Uterus (tissue), 3 donors: ENCODE measurements at regions not wholly inside any gene's neighbourhood (a gene's known extent, or its start where the extent isn't known, plus 50 kb on each side); places are given as distances from the start of the nearest gene placed in this dataset.
"Not testable (repeated sequence)": the region's sequence is repeated elsewhere in the genome, so short reads cannot be mapped to it uniquely, and the experiment has no call there.

Experiments used
- DNase-seq, 2 donors: peaks; one replicate each; pipeline ENCODE4 v3.0.0-alpha.2; 2019 to 2020
- H3K27ac ChIP-seq, 2 donors: fragments of 200-600 bp; sonication (generic); 1 replicate in 1 of 2; 2 replicates in 1 of 2; pipeline ENCODE4 v1.5.1; 2016 to 2018
- H3K27me3 ChIP-seq, 2 donors: fragments of 200-600 bp; sonication (generic); one replicate each; pipeline ENCODE4 v1.5.1; 2018 to 2019; ENCODE audit warnings: control low read depth in 1 of 2
- H3K36me3 ChIP-seq, 2 donors: fragments of 200-600 bp; sonication (generic); one replicate each; pipeline ENCODE4 v1.5.1; 2019; ENCODE audit warnings: control low read depth in 1 of 2
- H3K4me1 ChIP-seq, 2 donors: fragments of 200-600 bp; sonication (generic); one replicate each; pipeline ENCODE4 v1.5.1; 2018 to 2019; ENCODE audit warnings: control low read depth in 1 of 2
- H3K4me3 ChIP-seq, 2 donors: fragments of 200-600 bp; sonication (generic); 1 replicate in 1 of 2; 2 replicates in 1 of 2; pipeline ENCODE4 v1.5.1; 2018 to 2019; ENCODE audit warnings: mild to moderate bottlenecking in 1 of 2
- H3K9me3 ChIP-seq, 2 donors: fragments of 200-600 bp; sonication (generic); one replicate each; pipeline ENCODE4 v1.5.1; 2019; ENCODE audit warnings: control low read depth in 1 of 2
- CTCF ChIP-seq, 4 experiments: fragments of 200-600 bp in 2 of 4; fragments of 450-650 bp in 2 of 4; sonication (generic) in 2 of 4; IDR thresholded peaks; one replicate each; pipeline ENCODE4 v1.5.1; 2016 to 2019; ENCODE audit warnings: antibody characterized with exemption in 4 of 4, mild to moderate bottlenecking in 2 of 4, moderate library complexity in 1 of 4
- POLR2A ChIP-seq, 2 donors: fragments of 450-650 bp; IDR thresholded peaks; one replicate each; pipeline ENCODE4 v1.6.1; 2016; ENCODE audit warnings: antibody characterized with exemption in 2 of 2, mild to moderate bottlenecking in 1 of 2, moderate library complexity in 1 of 2
- intact Hi-C: fragments of 100-400 bp; cut with DNase I; formaldehyde crosslinking; loops from one replicate; pipeline ENCODE4 v1.15.1; 2023; ENCODE audit warnings: low total_unique reads
- donor health status: DM: yes; HTN: yes; CAD: no.

GRCh38 chr10:22097696-22098095, 94.2 kb upstream of the DNAJC1 start:
- no peak overlapping the region for H3K4me3 ChIP-seq
- no peaks in the 10 kb centered on the region for H3K36me3 ChIP-seq
- no peaks in the 10 kb centered on the region for H3K4me1 ChIP-seq
- intact Hi-C loops = no loop called here
- H3K9me3 ChIP-seq = no peaks in the 10 kb centered on the region
- no peak for TF ChIP-seq POLR2A (IDR thresholded peaks at IDR 0.05)
- TF ChIP-seq CTCF (IDR thresholded peaks at IDR 0.05) = no peak
- DNase-seq = no peak
- no peak overlapping the region for H3K27ac ChIP-seq
- H3K27me3 ChIP-seq = no peaks in the 10 kb centered on the region

DNA sequence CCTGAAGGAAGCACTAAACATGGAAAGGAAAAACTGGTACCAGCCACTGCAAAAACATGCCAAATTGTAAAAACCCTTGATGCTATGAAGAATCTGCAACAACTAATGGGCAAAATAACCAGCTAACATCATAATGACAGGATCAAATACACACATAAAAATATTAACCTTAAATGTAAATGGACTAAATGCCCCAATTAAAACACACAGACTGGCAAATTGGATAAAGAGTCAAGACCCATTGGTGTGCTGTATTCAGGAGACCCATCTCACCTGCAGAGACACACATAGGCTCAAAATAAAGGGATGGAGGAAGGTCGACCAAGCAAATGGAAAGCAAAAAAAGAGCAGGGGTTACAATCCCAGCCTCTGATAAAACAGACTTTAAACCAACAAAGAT, 87.7 kb upstream of the DNAJC1 start:
- intact Hi-C loops, H3K27me3 ChIP-seq, H3K9me3 ChIP-seq, H3K4me3 ChIP-seq, H3K36me3 ChIP-seq, H3K4me1 ChIP-seq, H3K27ac ChIP-seq, DNase-seq: not testable (repeated sequence)

GRCh38 chr10:22087402-22087738, 83.8 kb upstream of the DNAJC1 start:
- Histone ChIP-seq H3K27me3 (no peaks in the 10 kb centered on the region), H3K4me1 (no peaks in the 10 kb centered on the region), H3K9me3 (no peaks in the 10 kb centered on the region), H3K27ac (peak overlapping the region; percentile 63 to 68), H3K36me3 (no peaks in the 10 kb centered on the region), H3K4me3 (no peak overlapping the region)
- TF ChIP-seq POLR2A (IDR thresholded peaks at IDR 0.05) (no peak), CTCF (IDR thresholded peaks at IDR 0.05) (no peak)
- no peak for DNase-seq
- intact Hi-C loops = no loop called here

GRCh38 chr10:22086730-22087401, 83.3 kb upstream of the DNAJC1 start:
- TF ChIP-seq POLR2A (IDR thresholded peaks at IDR 0.05) (no peak), CTCF (IDR thresholded peaks at IDR 0.05) (no peak)
- H3K27ac ChIP-seq = peak overlapping the region; percentile 63 to 68
- no peaks in the 10 kb centered on the region for H3K27me3 ChIP-seq
- no peaks in the 10 kb centered on the region for H3K9me3 ChIP-seq
- intact Hi-C loops = no loop called here
- DNase-seq = peak; percentile 81 to 84
- H3K36me3 ChIP-seq = no peaks in the 10 kb centered on the region
- H3K4me1 ChIP-seq = no peaks in the 10 kb centered on the region
- H3K4me3 ChIP-seq = no peak overlapping the region

- H3K36me3 ChIP-seq, intact Hi-C loops, H3K27ac ChIP-seq, H3K4me3 ChIP-seq, DNase-seq, H3K27me3 ChIP-seq, H3K9me3 ChIP-seq, H3K4me1 ChIP-seq: not testable (repeated sequence)
These were observed 76.4 kb upstream of the DNAJC1 start for GRCh38 chr10:22079921-22080320.

DNA sequence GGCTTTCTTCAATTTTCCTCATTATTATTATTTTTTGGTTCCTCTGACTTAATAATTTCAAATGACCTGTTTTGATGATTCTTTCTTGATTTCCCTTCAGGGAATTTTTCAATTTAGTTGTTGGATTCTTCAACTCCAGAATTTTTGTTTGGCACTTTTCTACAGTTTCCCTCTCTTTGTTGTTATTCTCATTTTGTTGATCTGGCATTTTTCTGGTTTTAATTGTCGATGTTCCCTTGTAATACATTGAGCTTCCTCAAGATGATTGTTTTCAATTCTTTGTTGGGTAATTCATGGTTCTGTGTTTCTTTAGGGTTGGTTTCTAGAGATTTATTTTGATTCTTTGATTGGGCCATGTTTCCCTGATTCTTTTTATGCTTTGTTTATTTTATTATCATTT, 67.8 kb upstream of the DNAJC1 start:
- Histone ChIP-seq H3K9me3 (peaks cover 0 to 5% of the 10 kb centered on the region in 2 donors), H3K27me3 (no peaks in the 10 kb centered on the region), H3K4me3 (no peak overlapping the region), H3K36me3 (no peaks in the 10 kb centered on the region), H3K27ac (no peak overlapping the region), H3K4me1 (no peaks in the 10 kb centered on the region)
- TF ChIP-seq POLR2A (IDR thresholded peaks at IDR 0.05) (no peak), CTCF (IDR thresholded peaks at IDR 0.05) (no peak)
- no peak for DNase-seq
- intact Hi-C loops = no loop called here
